GM19395 (cell line): ENCODE measurements at regions not wholly inside any gene's neighbourhood (a gene's known extent, or its start where the extent isn't known, plus 50 kb on each side); places are given as distances from the start of the nearest gene placed in this dataset.
"Not testable (repeated sequence)": the region's sequence is repeated elsewhere in the genome, so short reads cannot be mapped to it uniquely, and the experiment has no call there.

Experiments used
- ATAC-seq: cut with Tn5 transposase; IDR thresholded peaks from one replicate; pipeline ENCODE4 v1.9.1; 2021; ENCODE audit warnings: mild to moderate bottlenecking, moderate library complexity; ENCODE audit not compliant: unreplicated experiment

DNA sequence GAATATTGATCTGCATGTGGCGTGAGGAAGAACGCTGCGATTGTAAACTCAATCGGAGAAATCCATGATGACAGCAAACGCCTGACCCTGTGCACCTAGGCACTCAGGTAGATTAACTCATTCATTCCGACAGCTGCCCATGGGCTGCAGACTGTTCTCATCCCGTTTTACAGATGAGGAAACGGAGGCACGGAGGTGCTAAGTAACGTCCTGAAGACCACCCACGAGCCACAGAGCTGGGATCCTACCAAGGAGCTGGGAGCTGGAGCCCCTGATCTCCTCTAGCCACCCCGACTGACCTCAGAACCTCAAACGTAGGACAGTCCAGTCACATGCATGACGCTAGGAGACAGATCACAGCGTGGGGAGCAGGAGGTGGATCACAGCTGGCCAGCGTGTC is 1092.7 kb downstream of the BRD1 start:
- ATAC-seq = no peak

DNA sequence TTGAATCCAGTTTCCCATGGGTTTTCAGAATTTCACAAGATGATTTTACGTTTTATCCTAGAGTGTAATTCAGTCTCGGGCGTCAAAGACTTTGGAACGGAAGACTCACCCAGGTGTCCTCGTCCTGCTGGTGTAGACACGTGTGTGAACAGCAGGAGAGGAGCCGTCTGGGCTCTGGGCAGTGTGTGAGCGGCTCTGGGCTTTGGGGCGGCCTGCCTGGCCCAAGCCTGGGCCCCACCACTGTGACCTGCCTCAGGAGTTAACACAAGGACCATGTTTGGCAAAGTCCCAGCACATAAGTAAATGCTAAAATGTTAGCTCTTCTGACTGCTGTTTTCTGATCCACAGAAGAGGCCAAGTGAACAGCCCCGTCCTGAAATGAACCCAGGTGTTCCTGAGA is 1093.3 kb downstream of the BRD1 start:
- ATAC-seq = no peak

DNA sequence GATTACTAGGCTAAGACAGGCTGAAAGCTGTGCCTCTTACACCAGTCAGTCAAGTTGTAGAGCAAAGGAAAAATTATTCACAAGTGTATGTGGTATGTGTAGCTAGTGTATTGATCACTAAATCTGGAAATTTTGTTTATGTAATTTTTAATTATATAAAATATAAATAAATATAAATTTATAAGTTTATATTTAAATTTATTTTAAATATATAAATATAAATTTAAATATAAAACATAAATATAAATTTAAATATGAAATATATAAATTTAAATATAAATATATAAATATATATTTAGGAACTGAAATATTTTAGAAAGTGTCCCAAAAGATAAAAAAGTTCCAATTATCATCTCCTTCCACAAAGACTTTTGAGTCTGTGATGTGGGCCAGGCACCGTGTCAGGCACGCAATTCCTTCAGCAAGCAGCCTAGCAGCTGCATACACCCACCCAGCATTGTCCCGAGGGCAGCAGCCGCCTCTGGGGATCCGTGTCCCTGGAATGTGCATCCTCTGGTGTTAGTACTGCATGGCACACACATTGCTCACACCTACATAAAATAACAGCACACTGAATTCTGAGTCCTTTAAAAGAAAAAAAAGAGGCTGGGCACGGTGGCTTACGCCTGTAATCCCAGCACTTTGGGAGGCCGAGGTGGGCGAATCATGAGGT is 1098.0 kb downstream of the BRD1 start:
- ATAC-seq = no peak

DNA sequence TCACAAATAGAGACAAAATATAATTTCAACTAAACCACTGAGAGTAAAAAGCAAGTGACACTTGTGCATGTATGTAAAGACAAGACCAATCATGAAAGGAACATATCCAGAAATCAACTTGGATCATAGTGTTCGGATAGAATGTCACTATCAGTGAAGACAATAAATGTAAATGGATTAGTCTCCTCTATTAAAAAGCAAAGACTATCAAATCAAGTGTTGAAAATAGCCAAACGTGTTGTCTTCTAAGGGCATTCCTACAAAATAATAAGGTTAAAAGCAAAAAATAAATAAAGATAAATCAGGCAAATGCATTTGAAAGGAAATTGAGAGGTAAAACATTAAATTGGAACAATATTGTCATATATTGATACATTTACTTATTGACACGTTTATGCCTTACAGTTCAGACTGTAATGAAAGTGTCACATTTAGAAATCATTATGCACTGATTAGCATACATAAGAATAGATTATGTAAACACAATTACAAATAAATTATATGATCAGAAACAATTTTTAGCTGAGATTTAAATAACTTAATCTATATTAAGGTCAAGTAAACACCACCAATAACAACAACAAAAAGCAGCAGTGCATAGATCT is 1100.1 kb downstream of the BRD1 start:
- no peak for ATAC-seq

DNA sequence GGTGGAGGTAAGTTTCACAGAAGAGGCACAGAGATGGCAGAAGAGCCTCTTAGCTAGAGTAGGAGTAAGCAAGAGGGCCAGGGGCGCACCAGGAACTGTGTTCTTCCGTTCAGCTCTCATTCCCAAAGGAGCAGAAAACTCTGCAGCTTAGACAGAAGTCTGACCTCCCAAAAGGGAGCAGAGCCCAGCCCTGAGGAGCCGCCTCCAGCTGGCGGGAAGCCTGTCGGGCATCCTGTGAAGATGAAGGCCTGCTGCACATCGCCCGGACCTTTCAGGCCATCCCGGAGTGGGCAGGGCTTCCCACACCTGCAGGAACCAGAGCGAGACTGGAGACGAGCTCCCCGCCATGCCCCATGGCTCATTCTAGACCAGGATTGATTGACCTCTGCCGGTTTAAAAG is 1102.8 kb downstream of the BRD1 start:
- no peak for ATAC-seq

DNA sequence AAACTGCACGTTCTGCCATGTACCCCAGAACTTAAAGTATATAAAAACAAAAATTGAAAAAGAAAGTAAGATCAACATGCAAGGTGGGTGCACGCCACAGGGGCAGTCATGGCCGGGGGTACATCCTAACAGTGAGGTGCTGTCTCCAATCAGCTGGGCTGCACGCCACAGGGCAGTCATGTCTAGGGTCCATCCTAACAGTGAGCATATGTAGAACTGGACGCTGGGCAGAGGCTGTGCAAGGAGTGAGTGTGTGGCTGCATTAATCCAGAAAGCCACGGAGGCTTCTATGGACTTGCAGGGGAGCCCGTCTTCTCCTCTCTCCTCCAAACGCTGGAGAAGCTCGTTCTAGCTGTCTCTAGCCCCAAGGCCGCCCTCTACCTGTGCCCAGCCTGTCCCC is 1105.0 kb downstream of the BRD1 start:
- no peak for ATAC-seq

DNA sequence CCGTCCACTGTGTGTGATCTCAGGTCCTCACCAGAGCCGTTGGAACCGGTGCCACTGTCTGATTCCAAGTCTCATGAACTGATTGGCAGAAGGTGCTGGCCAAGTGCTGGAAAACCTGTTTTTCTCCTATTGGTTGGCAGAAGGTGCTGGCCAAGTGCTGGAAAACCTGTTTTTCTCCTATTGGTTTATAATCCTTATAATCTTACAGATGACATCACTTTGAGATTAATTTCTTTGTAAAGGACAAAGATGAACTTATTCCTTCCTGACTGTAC is 1106.3 kb downstream of the BRD1 start:
- no peak for ATAC-seq

DNA sequence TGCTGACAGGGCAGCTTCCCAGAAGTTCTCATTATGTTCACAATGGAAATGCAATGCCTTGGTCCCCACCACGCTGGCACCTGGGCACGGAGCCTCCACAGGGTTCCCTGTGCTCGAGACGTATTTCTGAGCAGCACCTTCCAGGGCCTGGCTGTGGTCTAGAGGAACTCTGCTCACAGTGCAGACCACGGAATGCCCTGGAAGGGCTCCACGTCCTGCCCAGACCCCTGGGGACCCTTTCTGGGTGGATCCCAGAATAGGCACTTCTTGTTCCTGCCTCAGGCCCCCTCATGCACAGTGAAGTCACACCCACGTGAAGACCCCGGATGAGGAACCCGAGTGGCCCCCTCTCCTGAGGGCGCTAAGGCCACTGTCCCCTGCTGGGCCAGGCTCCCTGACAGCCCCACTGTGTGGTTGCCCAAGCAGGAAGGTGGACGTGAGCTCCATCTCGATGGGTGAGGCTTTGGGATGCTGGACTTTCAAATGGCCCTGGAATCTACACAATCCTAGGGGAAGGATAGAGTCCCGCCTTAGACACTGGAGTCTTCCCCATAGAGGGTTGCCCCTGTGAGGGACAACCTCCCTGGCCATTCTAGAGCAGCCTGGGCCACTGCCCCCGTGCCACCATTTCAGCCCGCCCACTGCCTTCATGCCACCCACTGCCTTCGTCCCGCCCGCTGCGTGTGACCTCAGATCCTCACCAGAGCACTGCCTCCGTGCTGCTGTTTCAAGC is 1106.8 kb downstream of the BRD1 start:
- no peak for ATAC-seq

DNA sequence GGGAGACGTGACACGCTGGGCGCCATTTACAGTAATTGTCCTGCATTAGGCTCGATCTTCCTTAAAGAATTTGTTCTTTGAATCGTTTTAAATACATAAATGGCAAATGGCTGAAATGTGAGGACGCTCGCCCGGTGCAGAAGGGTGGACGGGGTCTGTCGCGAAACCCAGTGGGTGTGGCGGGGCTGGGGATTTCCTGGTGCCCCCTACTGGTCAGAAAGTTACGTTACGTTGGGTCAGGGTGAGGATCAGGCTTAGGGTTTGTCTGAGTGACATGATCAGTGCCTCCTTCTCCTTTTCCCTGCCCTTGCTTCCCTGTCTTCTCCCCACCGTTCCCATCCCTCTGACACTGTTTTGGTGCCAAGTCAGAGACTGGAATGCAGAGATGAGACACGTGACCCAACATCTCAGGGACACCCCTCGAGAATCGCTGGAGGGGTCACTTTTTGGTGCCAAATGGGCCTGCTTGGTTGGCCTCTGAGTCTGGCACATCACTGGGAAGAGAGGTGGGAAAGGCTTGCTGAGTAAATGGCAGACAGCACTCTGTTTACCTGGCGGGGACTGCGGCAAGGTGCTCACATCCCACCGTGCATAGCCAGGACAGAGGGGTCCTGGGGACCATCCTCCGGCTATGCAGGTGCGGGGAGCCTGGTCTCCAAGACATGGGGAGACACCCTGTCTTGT is 1107.6 kb downstream of the BRD1 start:
- no peak for ATAC-seq

DNA sequence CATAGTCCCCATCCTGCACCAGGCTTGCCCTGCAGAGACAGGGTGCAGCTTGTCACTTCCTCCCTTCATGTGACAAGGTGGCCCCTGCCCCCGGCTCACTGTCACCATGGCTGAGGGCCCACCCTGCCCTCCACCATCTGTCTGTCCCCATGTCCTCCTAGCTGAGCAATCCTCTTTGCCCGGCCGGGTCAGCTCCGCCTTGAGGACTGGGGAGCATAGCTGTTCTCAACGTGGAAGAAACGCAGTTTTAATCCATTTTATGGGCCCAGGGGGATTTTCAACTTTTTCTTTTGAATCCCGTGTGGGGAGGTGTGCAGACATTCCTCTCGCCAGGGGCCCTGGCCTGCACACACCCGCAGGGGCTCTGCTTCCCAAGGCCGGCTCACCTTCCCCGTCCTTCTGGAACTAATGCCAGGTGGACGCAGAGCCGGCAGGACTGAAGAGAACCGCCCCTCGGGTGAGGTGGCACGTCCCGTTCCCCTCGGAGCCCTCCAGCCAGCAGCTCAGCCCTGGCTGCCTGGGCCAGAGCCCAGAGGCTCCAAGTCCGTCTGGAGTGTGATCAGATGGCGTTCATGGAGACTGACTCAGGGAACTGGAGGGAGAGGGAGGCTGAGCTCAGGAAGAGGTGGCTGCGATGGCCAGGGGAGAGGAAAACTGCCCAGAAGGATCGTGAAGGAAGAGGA is 1108.7 kb downstream of the BRD1 start:
- no peak for ATAC-seq

DNA sequence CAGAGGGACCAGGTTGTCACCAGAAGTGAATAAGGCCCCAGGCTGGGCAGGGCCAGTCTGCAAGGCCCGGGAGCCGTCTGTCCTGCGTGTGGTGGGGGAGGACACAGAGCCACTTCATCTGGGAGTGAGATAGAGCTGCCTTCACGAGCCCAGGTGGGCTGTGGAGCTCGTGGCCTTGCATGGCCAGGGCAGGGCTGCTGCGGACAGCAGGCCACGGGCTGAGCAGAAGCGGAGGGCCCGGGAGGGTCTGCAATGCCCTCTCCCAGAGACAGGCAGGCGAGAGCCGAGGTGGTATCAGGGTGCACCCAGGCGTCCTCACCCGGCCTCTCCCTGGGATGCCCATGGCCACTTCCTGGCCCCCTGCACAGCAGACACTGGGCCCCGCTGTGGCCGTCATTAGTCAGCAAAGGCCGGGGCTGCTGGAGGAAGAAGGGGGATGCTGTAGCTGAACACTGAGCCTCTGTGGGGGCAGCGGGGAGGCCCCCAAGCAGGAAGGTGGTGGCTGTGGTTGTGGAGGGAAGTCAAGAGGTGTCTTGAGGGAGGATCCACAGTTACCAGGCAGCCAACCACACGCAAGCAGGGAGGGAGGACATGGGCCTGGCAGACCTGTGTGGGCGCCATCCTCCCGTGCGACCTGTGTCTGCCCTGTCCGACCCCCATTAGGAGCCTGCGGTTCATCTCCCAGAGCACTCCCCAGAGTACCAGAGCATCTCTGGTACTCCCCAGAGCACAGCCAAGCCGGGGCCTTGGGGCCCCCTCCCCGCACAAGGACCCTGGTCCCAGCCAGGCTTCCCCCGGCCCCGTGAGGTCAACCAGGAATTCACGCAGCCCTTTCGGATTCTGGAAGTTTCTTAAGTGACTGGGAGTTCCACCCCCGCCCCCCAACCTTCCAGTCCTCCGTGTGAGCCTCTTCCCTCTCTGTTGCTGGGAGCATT is 1109.5 kb downstream of the BRD1 start:
- ATAC-seq = no peak

DNA sequence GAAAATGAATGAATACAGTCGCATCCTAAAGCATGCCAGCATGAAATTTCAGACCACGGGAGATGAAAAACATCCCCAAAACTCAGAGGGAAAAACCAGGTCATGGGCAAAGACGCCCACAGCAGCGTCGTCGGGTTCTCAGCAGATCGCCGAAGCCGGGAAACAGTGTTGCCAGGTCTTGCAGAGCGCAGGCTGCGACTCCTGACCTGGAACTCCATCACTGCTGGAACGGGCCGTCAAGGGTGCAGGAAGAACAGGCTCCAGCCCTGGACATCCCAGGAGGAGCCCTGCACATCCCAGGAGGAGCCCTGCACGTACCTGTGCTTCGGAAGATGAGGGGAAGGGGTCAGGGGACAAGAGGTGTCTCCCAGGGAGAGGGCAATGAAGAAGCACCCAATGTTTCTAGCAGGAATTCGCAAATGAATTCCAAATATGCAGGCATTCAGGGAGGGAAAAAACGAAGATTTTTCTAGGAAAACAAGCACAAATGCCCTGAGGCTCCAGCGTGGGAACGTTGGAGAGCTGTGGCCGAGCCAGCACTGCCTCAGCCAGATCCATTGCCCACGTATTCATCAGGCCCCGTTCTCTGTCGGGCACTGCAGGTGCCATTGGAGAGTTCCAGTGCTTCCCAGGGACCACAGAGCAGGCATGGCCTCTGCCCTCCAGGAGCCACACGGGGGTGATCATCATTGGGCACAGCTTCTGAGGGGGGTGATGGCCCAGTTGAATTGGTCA is 1110.4 kb downstream of the BRD1 start:
- no peak for ATAC-seq

DNA sequence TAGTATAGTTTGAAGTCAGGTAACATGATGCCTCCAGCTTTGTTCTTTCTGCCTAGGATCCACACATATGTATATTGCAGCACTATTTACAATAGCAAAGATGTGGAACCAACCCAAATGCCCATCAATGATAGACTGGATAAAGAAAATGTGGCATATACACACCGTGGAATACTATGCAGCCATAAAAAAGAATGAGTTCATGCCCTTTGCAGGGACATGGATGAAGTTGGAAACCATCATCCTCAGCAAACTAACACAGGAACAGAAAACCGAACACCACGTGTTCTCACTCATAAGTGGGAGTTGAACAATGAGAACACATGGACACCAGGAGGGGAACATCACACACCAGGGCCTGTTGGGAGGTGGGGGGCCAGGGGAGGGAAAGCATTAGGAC is 1111.5 kb downstream of the BRD1 start:
- not testable (repeated sequence) for ATAC-seq

DNA sequence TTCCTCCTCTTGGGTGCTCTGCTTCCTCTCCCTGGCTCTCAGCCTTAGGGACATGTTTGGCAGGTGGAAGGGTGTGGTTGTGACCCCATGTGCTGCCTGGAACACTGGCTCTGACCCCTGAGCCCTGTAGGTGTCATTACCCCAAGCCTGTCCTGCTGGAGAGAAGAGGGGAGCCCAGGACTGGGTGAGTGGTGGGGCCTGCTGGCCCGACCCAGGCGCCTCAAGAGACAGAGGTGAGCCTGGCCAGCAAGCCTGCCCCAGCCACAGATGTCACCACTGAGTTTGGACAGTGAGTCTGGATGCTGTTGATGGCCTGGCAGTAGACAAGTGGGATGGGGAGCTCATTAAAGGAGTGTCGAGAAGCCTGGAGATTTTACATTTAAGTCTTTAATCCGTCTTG is 1112.2 kb downstream of the BRD1 start:
- ATAC-seq = no peak

DNA sequence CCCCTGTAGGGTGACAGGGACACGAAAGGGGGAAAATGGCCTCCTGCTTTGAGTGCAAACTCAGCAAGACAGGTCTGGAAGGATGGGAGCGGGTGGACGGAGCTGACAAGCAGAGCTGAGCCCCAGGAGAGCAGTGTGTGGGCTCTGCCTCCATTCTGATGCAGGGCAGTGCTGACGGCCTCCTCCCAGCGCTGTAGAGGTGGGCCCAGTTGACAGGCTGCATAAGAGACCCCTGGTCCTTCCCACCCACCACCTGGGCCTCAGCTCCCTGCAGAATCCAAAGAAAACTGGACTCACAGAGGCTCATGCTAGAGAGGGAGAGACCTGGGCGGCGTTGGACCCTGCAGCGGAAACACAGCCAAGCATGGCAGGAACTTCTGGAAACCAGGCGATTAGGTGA is 1113.4 kb downstream of the BRD1 start:
- no peak for ATAC-seq

DNA sequence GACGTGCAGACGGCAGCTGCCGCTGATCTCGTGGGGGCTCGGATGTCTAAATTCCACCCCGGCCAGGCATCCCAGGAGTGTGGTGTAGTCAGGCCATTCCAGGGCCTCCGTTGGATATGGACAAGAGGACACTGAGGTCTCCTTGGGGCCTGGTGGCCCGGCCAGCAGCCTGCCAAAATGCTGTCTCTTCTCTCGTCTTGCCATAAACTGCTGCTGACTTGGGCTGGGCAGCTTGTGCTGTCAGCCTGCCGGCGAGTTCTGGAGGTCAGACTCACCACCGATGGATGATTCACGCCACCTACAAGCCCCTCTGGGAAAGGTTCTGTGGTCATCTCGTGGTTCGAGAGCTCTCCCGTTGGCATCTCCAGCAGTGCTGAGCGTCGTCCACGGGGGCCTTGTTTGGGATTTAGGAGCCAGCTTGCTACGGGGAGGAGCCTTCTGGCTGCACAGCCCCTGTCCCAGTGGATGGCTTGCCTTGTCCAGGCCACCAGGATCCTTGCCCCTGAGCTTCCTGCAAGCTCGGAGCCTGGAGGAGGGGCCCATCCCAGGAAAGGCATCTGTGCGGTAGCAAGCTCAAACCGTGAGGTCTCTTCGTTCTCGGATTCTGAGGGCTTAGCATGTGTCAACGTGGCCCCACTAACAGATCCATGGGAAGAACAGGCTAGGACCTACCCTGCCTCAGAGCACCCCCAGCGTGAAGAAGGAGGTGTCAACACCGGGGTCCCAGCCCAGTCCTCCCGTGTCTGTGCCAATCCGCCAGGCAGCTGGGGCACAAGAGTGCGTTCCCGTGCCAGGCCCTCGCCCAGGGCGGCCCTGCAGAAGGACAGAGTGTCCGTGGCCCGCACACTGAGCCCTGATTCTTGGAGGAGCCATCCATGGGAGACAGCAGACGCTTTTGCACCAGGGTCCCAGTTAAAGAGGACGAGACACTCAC is 1114.1 kb downstream of the BRD1 start:
- no peak for ATAC-seq

DNA sequence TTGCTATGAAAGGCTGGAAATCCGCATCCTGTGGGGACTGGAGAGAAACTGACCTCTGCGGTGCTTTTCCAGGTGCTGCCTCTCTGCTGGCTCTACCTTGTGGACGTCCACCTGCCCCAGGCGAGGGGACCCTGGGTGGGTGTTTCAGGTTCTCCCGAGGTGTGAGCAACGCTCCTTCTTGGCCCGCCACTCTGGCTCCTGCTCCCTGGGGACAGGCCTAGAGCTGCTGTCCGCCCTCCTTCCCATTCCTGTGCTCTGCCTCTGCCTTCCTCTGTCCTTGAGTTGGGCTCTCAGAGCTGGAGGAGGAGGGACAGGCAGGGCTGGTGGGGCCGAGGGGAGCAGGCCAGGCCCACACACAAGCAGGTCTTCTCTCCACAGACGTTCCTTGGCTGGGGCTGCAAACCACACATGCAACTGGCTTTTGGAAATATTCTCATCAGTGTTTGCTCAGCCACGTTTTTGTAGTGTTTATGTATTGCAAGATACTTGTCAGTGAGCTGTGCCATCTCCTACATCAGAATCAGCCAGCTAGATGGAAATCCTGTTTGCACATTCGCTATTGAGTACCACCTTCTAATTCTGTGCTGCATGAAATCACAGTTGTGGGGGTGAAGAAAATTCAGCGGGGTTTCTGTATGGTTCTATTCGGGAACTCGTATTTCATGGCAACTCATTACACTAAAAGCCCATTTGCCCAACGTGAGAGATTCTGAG is 1115.0 kb downstream of the BRD1 start:
- no peak for ATAC-seq

DNA sequence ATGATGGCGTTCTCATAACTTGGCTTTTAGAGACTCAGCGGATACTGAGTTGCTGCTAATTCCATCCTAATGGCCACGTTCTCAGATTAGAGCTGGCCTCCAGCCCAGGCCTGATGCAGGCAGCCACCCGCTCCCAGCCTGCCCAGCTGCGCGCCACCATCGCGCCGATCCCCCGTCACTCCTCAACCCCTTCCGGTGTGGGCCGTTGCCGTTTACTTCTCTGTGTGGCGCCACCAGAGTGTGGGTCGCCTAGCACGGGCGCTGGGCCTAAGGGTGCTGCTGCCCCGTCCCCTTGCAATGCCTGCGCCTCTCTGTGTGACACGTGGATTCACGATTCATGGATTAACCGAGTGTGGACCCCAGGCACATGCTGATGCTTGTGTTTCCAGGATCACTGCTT is 1116.0 kb downstream of the BRD1 start:
- ATAC-seq = no peak
